Natural killer cell (primary cell): ENCODE measurements at regions not wholly inside any gene's neighbourhood (a gene's known extent, or its start where the extent isn't known, plus 50 kb on each side); places are given as distances from the start of the nearest gene placed in this dataset.

Experiments
- ATAC-seq, 3 donors: fragments of 150-1000 bp in 2 of 3; fragments of 200-7000 bp in 1 of 3; cut with Tn5 transposase; 1 replicate in 1 of 3; 2 replicates in 2 of 3; pipeline ENCODE4 v1.10.0; 2021; ENCODE audit warnings: mild to moderate bottlenecking in 2 of 3, moderate library complexity in 2 of 3
- DNase-seq, 2 donors: peaks; one replicate each; pipeline versions ENCODE4 v3.0.0 to v3.0.0-alpha.2; 2013 to 2021; ENCODE audit warnings: mixed read lengths in 1 of 2
- H3K27ac ChIP-seq: one replicate; pipeline ENCODE4 v1.5.1; 2013; ENCODE audit warnings: mild to moderate bottlenecking, low read length
- H3K27me3 ChIP-seq: one replicate; pipeline ENCODE4 v1.6.1; 2013; ENCODE audit warnings: low read length; ENCODE audit not compliant: control insufficient read depth, insufficient read depth
- H3K36me3 ChIP-seq: one replicate; pipeline ENCODE4 v1.6.1; 2013; ENCODE audit warnings: low read length; ENCODE audit not compliant: control insufficient read depth, insufficient read depth
- H3K4me1 ChIP-seq: one replicate; pipeline ENCODE4 v1.6.1; 2013; ENCODE audit warnings: low read length; ENCODE audit not compliant: control insufficient read depth, insufficient read depth
- H3K4me3 ChIP-seq: one replicate; pipeline ENCODE4 v1.5.1; 2013; ENCODE audit warnings: low read length
- H3K9me3 ChIP-seq: one replicate; pipeline ENCODE4 v1.6.1; 2013; ENCODE audit warnings: low read length; ENCODE audit not compliant: control insufficient read depth, insufficient read depth
- H3K27ac Mint-ChIP-seq, 2 donors: one replicate each; pipeline ENCODE4 v1.8.0; 2022; ENCODE audit warnings: mild to moderate bottlenecking in 2 of 2, mixed read lengths in 2 of 2, moderate library complexity in 1 of 2
- H3K27me3 Mint-ChIP-seq, 2 donors: one replicate each; pipeline ENCODE4 v1.8.0; 2022; ENCODE audit warnings: low read depth in 2 of 2, mixed read lengths in 2 of 2
- H3K36me3 Mint-ChIP-seq: one replicate; pipeline ENCODE4 v1.8.0; 2022; ENCODE audit warnings: mixed read lengths
- H3K4me1 Mint-ChIP-seq, 2 donors: one replicate each; pipeline ENCODE4 v1.8.0; 2022; ENCODE audit warnings: mixed read lengths in 2 of 2
- H3K4me3 Mint-ChIP-seq: one replicate; pipeline ENCODE4 v1.8.0; 2022; ENCODE audit warnings: mild to moderate bottlenecking, moderate library complexity, mixed read lengths
- H3K9me3 Mint-ChIP-seq, 2 donors: one replicate each; pipeline ENCODE4 v1.8.0; 2022; ENCODE audit warnings: mixed read lengths in 2 of 2
- WGBS: methylation state at CpG from one replicate; pipeline ENCODE4 v1.1.7; 2013; ENCODE audit warnings: missing lambda C conversion rate; ENCODE audit not compliant: insufficient coverage; 5-methylcytosine and 5-hydroxymethylcytosine counted together
- intact Hi-C: fragments of 100-400 bp; cut with micrococcal nuclease; formaldehyde crosslinking; loops from one replicate; pipeline ENCODE4 v1.14.2; 2022
- TF ChIP-seq, protein P1 (sequence below): fragments of 200-600 bp; IDR thresholded peaks from one replicate; pipeline ENCODE4 v1.8.0; 2022; ENCODE audit warnings: antibody characterized with exemption

DNA sequence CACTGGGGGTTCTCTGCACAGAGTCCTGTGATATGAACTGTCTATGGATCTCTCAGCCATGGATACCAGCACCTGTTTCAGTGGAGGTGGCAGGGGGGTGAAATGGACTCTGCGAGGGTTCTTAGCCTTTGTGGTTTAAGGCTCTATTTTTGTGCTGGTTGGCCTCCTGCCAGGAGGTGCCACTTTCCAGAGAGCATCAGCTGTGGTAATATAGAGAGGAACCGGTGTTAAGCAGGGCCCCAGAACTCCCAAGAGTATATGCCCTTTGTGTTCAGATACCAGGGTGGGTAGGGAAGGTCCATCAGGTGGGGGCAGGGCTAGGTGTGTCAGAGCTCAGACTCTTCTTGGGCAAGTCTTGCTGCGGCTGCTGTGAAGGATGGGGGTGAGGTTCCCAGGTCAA lies 330.0 kb upstream of the PLD5 start:
- H3K9me3 Mint-ChIP-seq: peaks cover 10 to 12% of the 10 kb centered on the region in 2 donors
- intact Hi-C loops: no loop called here
- 49% methylated on average over 3 of the region's 3 CpGs for WGBS

DNA sequence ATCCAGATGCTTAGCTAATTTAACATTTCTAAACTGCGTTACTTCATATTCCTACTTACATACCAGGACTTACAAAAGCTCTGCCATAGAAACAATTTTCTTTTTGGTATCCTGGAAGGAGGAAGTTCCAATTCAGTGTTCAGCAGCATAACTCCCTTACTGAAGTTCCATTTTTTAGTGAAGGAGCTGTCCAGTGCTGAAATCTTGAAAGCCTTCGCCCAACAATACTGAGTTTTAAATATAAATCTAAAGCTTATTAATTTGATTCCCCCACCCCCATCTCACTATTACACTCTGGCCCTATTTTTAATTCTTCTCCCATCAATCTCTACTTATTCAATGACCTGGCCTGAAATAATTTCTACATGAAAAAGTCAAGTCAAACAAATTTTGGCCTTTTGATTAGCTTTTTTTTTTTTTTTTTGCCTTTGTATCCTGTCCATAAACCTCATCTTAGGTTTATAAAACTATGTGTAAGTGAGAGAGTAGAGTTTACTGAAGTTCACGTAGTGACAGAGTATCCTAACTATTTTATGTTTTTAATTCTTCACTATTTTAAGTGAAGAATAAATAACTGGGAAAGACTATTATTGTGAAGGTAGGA lies 323.0 kb upstream of the PLD5 start:
- no peaks in the 10 kb centered on the region for H3K4me1 Mint-ChIP-seq
- DNase-seq (no peak), ATAC-seq (no peak)
- Histone ChIP-seq H3K4me1 (no peaks in the 10 kb centered on the region), H3K4me3 (no peak overlapping the region), H3K27ac (no peak overlapping the region), H3K9me3 (no peaks in the 10 kb centered on the region), H3K27me3 (no peaks in the 10 kb centered on the region), H3K36me3 (no peaks in the 10 kb centered on the region)
- intact Hi-C loops: no loop called here
- H3K36me3 Mint-ChIP-seq: no peaks in the 10 kb centered on the region
- TF ChIP-seq, protein P1, sequence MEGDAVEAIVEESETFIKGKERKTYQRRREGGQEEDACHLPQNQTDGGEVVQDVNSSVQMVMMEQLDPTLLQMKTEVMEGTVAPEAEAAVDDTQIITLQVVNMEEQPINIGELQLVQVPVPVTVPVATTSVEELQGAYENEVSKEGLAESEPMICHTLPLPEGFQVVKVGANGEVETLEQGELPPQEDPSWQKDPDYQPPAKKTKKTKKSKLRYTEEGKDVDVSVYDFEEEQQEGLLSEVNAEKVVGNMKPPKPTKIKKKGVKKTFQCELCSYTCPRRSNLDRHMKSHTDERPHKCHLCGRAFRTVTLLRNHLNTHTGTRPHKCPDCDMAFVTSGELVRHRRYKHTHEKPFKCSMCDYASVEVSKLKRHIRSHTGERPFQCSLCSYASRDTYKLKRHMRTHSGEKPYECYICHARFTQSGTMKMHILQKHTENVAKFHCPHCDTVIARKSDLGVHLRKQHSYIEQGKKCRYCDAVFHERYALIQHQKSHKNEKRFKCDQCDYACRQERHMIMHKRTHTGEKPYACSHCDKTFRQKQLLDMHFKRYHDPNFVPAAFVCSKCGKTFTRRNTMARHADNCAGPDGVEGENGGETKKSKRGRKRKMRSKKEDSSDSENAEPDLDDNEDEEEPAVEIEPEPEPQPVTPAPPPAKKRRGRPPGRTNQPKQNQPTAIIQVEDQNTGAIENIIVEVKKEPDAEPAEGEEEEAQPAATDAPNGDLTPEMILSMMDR: no peak
- WGBS: 48% methylated on average over 2 of the region's 3 CpGs
- H3K27ac Mint-ChIP-seq: no peak overlapping the region
- no peaks in the 10 kb centered on the region for H3K27me3 Mint-ChIP-seq
- no peak overlapping the region for H3K4me3 Mint-ChIP-seq
- peaks cover 11 to 16% of the 10 kb centered on the region in 2 donors for H3K9me3 Mint-ChIP-seq

More for the DNA sequence above, 330.0 kb upstream of the PLD5 start:
- TF ChIP-seq, protein P1: no peak
- DNase-seq (no peak), ATAC-seq (no peak)
- no peaks in the 10 kb centered on the region for H3K36me3 Mint-ChIP-seq
- H3K4me1 Mint-ChIP-seq: no peaks in the 10 kb centered on the region
- H3K4me1 ChIP-seq: no peaks in the 10 kb centered on the region
- H3K9me3 ChIP-seq: peaks cover 3% of the 10 kb centered on the region
- H3K27me3 ChIP-seq: no peaks in the 10 kb centered on the region
- no peaks in the 10 kb centered on the region for H3K27me3 Mint-ChIP-seq
- H3K4me3 Mint-ChIP-seq: no peak overlapping the region
- H3K27ac Mint-ChIP-seq: no peak overlapping the region
- no peaks in the 10 kb centered on the region for H3K36me3 ChIP-seq
- H3K27ac ChIP-seq: no peak overlapping the region
- no peak overlapping the region for H3K4me3 ChIP-seq

DNA sequence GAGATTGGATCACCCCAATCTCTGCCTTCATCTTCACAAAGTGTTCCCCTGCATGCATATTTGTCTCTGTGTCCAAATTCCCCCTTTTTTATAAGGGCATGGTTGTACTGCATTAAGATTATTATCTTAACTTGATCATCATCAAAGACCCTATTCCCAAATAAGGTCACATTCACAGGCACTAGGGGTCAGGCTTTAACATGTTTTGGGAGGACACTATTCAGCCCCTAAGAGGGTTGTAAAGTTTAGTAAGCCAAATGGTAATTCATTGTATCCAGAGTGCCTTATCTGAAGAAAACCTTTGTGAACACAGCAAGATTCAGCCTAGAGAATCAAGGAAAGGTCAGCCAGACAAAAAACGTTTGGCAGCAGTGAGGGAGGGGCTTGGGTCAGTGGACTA lies 317.6 kb upstream of the PLD5 start:
- 0% methylated on average over 1 of the region's 1 CpG for WGBS
- Histone ChIP-seq H3K4me1 (no peaks in the 10 kb centered on the region), H3K27ac (no peak overlapping the region), H3K36me3 (no peaks in the 10 kb centered on the region), H3K9me3 (no peaks in the 10 kb centered on the region), H3K27me3 (no peaks in the 10 kb centered on the region), H3K4me3 (no peak overlapping the region)
- DNase-seq (no peak), ATAC-seq (no peak)
- TF ChIP-seq, protein P1: no peak
- Mint-ChIP-seq H3K27ac (no peak overlapping the region), H3K4me3 (no peak overlapping the region), H3K4me1 (no peaks in the 10 kb centered on the region), H3K36me3 (no peaks in the 10 kb centered on the region), H3K27me3 (no peaks in the 10 kb centered on the region), H3K9me3 (peaks cover 2 to 4% of the 10 kb centered on the region in 2 donors)
- intact Hi-C loops: no loop called here

DNA sequence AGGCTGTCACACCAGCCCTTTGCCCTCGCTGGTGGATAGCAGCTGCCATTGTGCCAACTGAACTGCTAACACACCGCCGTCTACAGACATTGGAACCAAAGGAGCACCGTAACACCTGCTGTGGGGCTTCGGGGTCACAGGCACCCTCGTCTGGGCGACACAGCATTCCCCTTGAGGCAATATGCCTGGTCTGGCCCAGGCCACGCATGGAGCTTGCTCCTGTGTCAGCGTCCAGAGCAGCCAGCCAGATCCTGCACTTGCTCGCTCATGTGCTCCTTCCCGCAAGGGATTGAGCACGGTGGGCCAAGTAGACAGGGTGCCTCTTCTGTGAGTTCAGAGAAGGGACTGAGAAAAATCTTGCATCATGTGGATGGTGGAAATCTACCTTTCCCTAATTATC lies 314.6 kb upstream of the PLD5 start:
- no peaks in the 10 kb centered on the region for H3K27me3 Mint-ChIP-seq
- WGBS: 91% methylated on average over 12 of the region's 12 CpGs
- H3K4me1 Mint-ChIP-seq: no peaks in the 10 kb centered on the region
- ATAC-seq (no peak), DNase-seq (no peak)
- Histone ChIP-seq H3K4me1 (no peaks in the 10 kb centered on the region), H3K27me3 (no peaks in the 10 kb centered on the region), H3K4me3 (no peak overlapping the region), H3K9me3 (no peaks in the 10 kb centered on the region), H3K36me3 (no peaks in the 10 kb centered on the region), H3K27ac (no peak overlapping the region)
- TF ChIP-seq, protein P1: no peak
- no peak overlapping the region for H3K27ac Mint-ChIP-seq
- no peaks in the 10 kb centered on the region for H3K36me3 Mint-ChIP-seq
- H3K4me3 Mint-ChIP-seq: no peak overlapping the region
- intact Hi-C loops: no loop called here
- no peaks in the 10 kb centered on the region for H3K9me3 Mint-ChIP-seq
